HL-60 (cell line): ENCODE measurements at regions not wholly inside any gene's neighbourhood (a gene's known extent, or its start where the extent isn't known, plus 50 kb on each side); places are given as distances from the start of the nearest gene placed in this dataset.

Experiments used
- DNase-seq, 2 experiments: peaks; one replicate each; pipeline ENCODE4 v3.0.0-alpha.2; 2010 to 2020; ENCODE audit warnings: low read depth in 1 of 2, low spot score in 1 of 2
- H3K27ac ChIP-seq: fragments of 250-450 bp; sonication (Bioruptor Pico); replicated peaks from 2 replicates; pipeline ENCODE4 v1.5.1; 2020; ENCODE audit warnings: mild to moderate bottlenecking, moderate library complexity
- H3K27me3 ChIP-seq: fragments of 250-450 bp; sonication (Bioruptor Pico); 2 replicates; pipeline ENCODE4 v1.5.1; 2021; ENCODE audit warnings: mild to moderate bottlenecking, moderate library complexity; ENCODE audit not compliant: insufficient read depth, poor library complexity, severe bottlenecking
- H3K4me3 ChIP-seq: replicated peaks from 2 replicates; pipeline ENCODE4 v1.5.1; 2011; ENCODE audit warnings: mild to moderate bottlenecking, control low read depth, low read length; ENCODE audit not compliant: insufficient read depth
- CTCF ChIP-seq: IDR thresholded peaks from one replicate; pipeline ENCODE4 v1.5.1; 2011; ENCODE audit warnings: low read length, control low read depth, inconsistent platforms; ENCODE audit not compliant: insufficient read depth
- GABPA ChIP-seq: IDR thresholded peaks from 2 replicates; pipeline ENCODE4 v1.6.1; 2012; ENCODE audit warnings: low read depth
- POLR2AphosphoS5 ChIP-seq: IDR thresholded peaks from 2 replicates; pipeline ENCODE4 v1.6.1; 2012; ENCODE audit warnings: low read depth
- SPI1 ChIP-seq: IDR thresholded peaks from 2 replicates; pipeline ENCODE4 v1.6.1; 2012; ENCODE audit warnings: low read depth, mild to moderate bottlenecking, borderline replicate concordance
- TF ChIP-seq, protein P1 (sequence below): IDR thresholded peaks from 2 replicates; pipeline ENCODE4 v1.6.1; 2012; ENCODE audit warnings: low read depth; ENCODE audit not compliant: insufficient replicate concordance

DNA sequence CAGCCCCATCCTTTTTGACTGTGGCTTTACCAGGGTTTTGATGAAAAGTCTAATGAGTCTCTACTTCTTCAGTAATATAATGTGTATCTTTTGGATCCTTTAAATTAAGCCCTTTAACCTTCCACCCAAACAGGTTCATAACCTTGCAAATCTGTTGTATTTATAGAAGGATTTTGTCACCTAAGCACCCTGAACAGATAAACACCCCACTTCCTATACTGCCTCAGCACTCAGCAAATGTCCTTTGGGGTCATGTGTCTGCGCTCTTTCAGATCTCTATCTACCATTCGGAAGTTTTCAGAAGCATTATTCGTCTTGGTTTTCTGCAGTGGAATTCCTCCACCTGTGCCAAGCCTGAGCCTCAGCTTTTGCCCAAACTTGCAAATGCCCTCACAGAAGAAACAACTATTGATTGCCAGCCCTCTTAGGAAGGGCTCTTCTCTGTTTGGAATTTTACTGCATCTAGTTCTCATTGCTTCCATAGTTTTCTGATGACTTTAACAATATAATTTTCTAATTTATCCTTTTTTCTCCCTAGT lies 214.8 kb upstream of the KCNJ16 start:
- no peak for DNase-seq
- H3K27ac ChIP-seq = no peak overlapping the region
- TF ChIP-seq SPI1 (no peak), GABPA (no peak), CTCF (no peak)
- TF ChIP-seq, protein P1, sequence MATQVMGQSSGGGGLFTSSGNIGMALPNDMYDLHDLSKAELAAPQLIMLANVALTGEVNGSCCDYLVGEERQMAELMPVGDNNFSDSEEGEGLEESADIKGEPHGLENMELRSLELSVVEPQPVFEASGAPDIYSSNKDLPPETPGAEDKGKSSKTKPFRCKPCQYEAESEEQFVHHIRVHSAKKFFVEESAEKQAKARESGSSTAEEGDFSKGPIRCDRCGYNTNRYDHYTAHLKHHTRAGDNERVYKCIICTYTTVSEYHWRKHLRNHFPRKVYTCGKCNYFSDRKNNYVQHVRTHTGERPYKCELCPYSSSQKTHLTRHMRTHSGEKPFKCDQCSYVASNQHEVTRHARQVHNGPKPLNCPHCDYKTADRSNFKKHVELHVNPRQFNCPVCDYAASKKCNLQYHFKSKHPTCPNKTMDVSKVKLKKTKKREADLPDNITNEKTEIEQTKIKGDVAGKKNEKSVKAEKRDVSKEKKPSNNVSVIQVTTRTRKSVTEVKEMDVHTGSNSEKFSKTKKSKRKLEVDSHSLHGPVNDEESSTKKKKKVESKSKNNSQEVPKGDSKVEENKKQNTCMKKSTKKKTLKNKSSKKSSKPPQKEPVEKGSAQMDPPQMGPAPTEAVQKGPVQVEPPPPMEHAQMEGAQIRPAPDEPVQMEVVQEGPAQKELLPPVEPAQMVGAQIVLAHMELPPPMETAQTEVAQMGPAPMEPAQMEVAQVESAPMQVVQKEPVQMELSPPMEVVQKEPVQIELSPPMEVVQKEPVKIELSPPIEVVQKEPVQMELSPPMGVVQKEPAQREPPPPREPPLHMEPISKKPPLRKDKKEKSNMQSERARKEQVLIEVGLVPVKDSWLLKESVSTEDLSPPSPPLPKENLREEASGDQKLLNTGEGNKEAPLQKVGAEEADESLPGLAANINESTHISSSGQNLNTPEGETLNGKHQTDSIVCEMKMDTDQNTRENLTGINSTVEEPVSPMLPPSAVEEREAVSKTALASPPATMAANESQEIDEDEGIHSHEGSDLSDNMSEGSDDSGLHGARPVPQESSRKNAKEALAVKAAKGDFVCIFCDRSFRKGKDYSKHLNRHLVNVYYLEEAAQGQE = no peak
- H3K27me3 ChIP-seq = no peaks in the 10 kb centered on the region
- no peak overlapping the region for H3K4me3 ChIP-seq

DNA sequence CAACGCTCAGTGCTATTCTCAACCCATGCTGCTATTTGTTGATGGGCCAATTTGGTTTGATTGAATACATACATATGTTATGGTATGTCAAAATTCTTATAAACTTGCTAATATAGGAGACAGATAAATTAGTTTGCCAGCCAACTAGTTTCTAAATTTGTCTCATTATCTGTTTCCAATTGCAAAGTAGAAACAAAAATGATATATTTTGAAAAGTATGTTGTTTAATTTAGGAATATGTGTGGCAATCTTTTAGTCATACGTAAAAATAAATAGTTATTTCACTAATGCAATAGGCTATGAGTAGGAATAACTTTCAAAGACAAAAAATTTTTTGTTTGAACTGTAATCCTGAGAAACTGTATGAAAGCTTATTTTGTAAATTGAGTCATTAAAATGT lies 210.6 kb upstream of the KCNJ16 start:
- DNase-seq = no peak
- TF ChIP-seq SPI1 (no peak), GABPA (no peak), POLR2AphosphoS5 (no peak)
- TF ChIP-seq, protein P1 = no peak
- Histone ChIP-seq H3K4me3 (no peak overlapping the region), H3K27ac (no peak overlapping the region), H3K27me3 (no peaks in the 10 kb centered on the region)

DNA sequence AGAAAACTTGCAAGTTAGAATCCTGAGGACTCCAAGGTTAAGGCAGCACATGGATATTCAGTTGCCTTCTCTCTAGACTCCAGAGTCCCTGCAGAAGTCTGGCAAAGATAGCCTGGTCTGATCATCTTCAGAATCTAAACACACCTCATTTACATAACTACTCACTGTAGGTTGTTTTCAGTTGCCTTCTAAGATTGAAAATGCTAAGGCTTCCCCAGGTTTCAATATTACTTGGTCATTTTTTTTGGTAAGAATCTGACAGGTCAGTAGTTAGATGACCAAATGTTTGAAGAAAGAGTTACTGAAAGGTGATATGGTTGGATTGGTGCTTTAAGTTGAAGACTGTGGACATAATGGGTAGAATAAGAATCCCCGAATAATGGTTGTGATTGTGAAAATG lies 205.4 kb upstream of the KCNJ16 start:
- Histone ChIP-seq H3K27ac (no peak overlapping the region), H3K27me3 (no peaks in the 10 kb centered on the region), H3K4me3 (no peak overlapping the region)
- no peak for DNase-seq
- TF ChIP-seq SPI1 (no peak), GABPA (no peak), POLR2AphosphoS5 (no peak), CTCF (no peak)
- TF ChIP-seq, protein P1 = no peak

GRCh38 chr17:69870091-69870530 lies 204.9 kb upstream of the KCNJ16 start:
- no peak overlapping the region for H3K4me3 ChIP-seq
- DNase-seq = no peak
- TF ChIP-seq SPI1 (peak; percentile 44), CTCF (no peak)
- H3K27me3 ChIP-seq = no peaks in the 10 kb centered on the region
- H3K27ac ChIP-seq = no peak overlapping the region
